NK-92 (cell line): ENCODE measurements at regions not wholly inside any gene's neighbourhood (a gene's known extent, or its start where the extent isn't known, plus 50 kb on each side); places are given as distances from the start of the nearest gene placed in this dataset.

ENCODE experiments used
- DNase-seq: peaks from one replicate; lab custom pipeline; 2025; ENCODE audit not compliant: unreplicated experiment; lab: John Stamatoyannopoulos, UW

GRCh38 chr12:91931111-91931510 lies 214.5 kb downstream of the BTG1 start:
- no peak for DNase-seq

GRCh38 chr12:91928501-91928900 lies 217.1 kb downstream of the BTG1 start:
- no peak for DNase-seq

GRCh38 chr12:91926848-91927247 lies 218.8 kb downstream of the BTG1 start:
- no peak for DNase-seq

- DNase-seq = no peak
These were observed 220.8 kb downstream of the BTG1 start for GRCh38 chr12:91924827-91925226.

GRCh38 chr12:91923864-91924263 lies 221.8 kb downstream of the BTG1 start:
- no peak for DNase-seq

GRCh38 chr12:91922674-91923073 lies 223.0 kb downstream of the BTG1 start:
- no peak for DNase-seq

- DNase-seq = no peak
These were observed 223.5 kb downstream of the BTG1 start for GRCh38 chr12:91922139-91922538.

GRCh38 chr12:91921555-91921954 lies 224.1 kb downstream of the BTG1 start:
- DNase-seq = no peak

GRCh38 chr12:91920741-91921140 lies 224.9 kb downstream of the BTG1 start:
- no peak for DNase-seq

GRCh38 chr12:91920276-91920675 lies 225.4 kb downstream of the BTG1 start:
- no peak for DNase-seq

- DNase-seq = no peak
These were observed 227.2 kb downstream of the BTG1 start for GRCh38 chr12:91918431-91918830.

- no peak for DNase-seq
These were observed 230.9 kb downstream of the BTG1 start for GRCh38 chr12:91914701-91915100.

- DNase-seq = no peak
These were observed 232.0 kb downstream of the BTG1 start for GRCh38 chr12:91913651-91914050.

- DNase-seq = no peak
These were observed 232.5 kb downstream of the BTG1 start for GRCh38 chr12:91913124-91913523.

- DNase-seq = no peak
These were observed 233.5 kb downstream of the BTG1 start for GRCh38 chr12:91912178-91912577.

GRCh38 chr12:91910871-91911388 lies 234.7 kb downstream of the BTG1 start:
- no peak for DNase-seq

- no peak for DNase-seq
These were observed 242.6 kb downstream of the BTG1 start for GRCh38 chr12:91902860-91903683.

- DNase-seq = no peak
These were observed 244.1 kb downstream of the BTG1 start for GRCh38 chr12:91901381-91902074.

- no peak for DNase-seq
These were observed 244.7 kb downstream of the BTG1 start for GRCh38 chr12:91900971-91901370.

- no peak for DNase-seq
These were observed 246.6 kb downstream of the BTG1 start for GRCh38 chr12:91899056-91899455.

- no peak for DNase-seq
These were observed 248.6 kb downstream of the BTG1 start for GRCh38 chr12:91897025-91897515.
